Psoas muscle (tissue), 7 donors: ENCODE measurements at regions not wholly inside any gene's neighbourhood (a gene's known extent, or its start where the extent isn't known, plus 50 kb on each side); places are given as distances from the start of the nearest gene placed in this dataset.

Experiments
- ATAC-seq, 4 donors: fragments of 200-7000 bp; cut with Tn5 transposase; one replicate each; pipeline ENCODE4 v1.9.1; 2020; ENCODE audit warnings: moderate library complexity in 3 of 4, mild to moderate bottlenecking in 2 of 4
- DNase-seq, 2 donors: peaks; one replicate each; pipeline ENCODE4 v3.0.0-alpha.2; 2020
- H3K27ac ChIP-seq: fragments of 200-600 bp; one replicate; pipeline ENCODE4 v1.8.0; 2022
- H3K27me3 ChIP-seq, 3 donors: fragments of 200-600 bp in 1 of 3; one replicate each; pipeline versions ENCODE4 v1.6.1 to v1.8.0; 2013 to 2022; ENCODE audit warnings: low read length in 2 of 3, mild to moderate bottlenecking in 2 of 3, moderate library complexity in 1 of 3; ENCODE audit not compliant: insufficient read depth in 3 of 3
- H3K36me3 ChIP-seq, 2 donors: fragments of 200-600 bp in 1 of 2; one replicate each; pipeline versions ENCODE4 v1.6.1 to v1.8.0; 2013 to 2022; ENCODE audit warnings: low read depth in 1 of 2, mild to moderate bottlenecking in 1 of 2, moderate library complexity in 1 of 2; ENCODE audit not compliant: insufficient read depth in 1 of 2
- H3K4me1 ChIP-seq: fragments of 200-600 bp; one replicate; pipeline ENCODE4 v1.8.0; 2022
- H3K4me3 ChIP-seq: fragments of 200-600 bp; one replicate; pipeline ENCODE4 v1.8.0; 2022; ENCODE audit warnings: mild to moderate bottlenecking
- H3K9me3 ChIP-seq: fragments of 200-600 bp; one replicate; pipeline ENCODE4 v1.8.0; 2022
- WGBS, 3 donors: extraction: QIAGEN DNeasy Blood & Tissue Kit; methylation state at CpG; one replicate each; pipeline versions ENCODE4 v1.1.6 to v1.1.7; 2013; 5-methylcytosine and 5-hydroxymethylcytosine counted together
- intact Hi-C, 2 donors: fragments of 100-400 bp; cut with DNase I; formaldehyde crosslinking; loops; one replicate each; pipeline versions ENCODE4 v1.11.0 to v1.14.2; 2022
- TF ChIP-seq, protein P1 (sequence below): fragments of 200-600 bp; IDR thresholded peaks from one replicate; pipeline ENCODE4 v1.8.0; 2022; ENCODE audit warnings: antibody characterized with exemption
- donor health status: healthy with polysubstance abuse.
- donor health status: DM: no; HTN: no; CAD: no; lungs with moderate emphysema.
- donor health status: Bipolar disorder and iron deficiency.
- donor health status: healthy.
- donor health status: DM: yes; HTN: yes; CAD: no.
- donor health status: DM: no; HTN: no; CAD: no.
- donor health status: DM: yes; HTN: yes; CAD: no.

DNA sequence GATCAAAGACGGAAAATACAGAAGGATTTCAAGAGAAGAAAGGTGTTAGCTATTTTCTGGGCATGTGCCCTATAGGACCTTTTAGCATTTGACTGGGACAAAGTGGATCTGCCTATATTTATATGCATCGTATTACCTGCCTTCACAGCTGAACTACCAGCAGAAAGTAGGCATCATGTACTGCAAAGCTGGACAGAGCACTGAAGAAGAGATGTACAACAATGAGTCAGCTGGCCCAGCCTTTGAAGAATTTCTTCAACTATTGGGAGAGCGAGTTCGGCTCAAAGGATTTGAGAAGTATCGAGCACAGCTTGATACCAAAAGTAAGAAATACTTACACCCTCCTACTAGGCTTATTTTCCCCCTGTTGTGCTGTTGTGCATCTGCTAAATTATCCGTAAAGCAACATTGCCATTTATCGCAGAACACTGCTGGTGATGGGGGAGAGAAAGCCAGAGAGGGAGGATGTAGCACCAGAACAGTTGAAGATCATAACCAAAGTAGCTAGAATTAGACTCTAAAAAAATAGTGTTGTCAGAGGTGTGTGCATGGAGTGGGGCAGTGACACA is 282.0 kb upstream of the RGS6 start:
- no peak overlapping the region for H3K27ac ChIP-seq

GRCh38 chr14:71651228-71651627 is 281.0 kb upstream of the RGS6 start:
- Histone ChIP-seq H3K4me1 (no peaks in the 10 kb centered on the region), H3K27ac (no peak overlapping the region), H3K9me3 (peaks cover 15% of the 10 kb centered on the region), H3K36me3 (no peaks in the 10 kb centered on the region), H3K4me3 (no peak overlapping the region), H3K27me3 (no peaks in the 10 kb centered on the region)
- no peak for ATAC-seq
- 7 to 13% (median 11%) methylated on average over 1 of the region's 1 CpG for WGBS, 3 donors
- TF ChIP-seq, protein P1, sequence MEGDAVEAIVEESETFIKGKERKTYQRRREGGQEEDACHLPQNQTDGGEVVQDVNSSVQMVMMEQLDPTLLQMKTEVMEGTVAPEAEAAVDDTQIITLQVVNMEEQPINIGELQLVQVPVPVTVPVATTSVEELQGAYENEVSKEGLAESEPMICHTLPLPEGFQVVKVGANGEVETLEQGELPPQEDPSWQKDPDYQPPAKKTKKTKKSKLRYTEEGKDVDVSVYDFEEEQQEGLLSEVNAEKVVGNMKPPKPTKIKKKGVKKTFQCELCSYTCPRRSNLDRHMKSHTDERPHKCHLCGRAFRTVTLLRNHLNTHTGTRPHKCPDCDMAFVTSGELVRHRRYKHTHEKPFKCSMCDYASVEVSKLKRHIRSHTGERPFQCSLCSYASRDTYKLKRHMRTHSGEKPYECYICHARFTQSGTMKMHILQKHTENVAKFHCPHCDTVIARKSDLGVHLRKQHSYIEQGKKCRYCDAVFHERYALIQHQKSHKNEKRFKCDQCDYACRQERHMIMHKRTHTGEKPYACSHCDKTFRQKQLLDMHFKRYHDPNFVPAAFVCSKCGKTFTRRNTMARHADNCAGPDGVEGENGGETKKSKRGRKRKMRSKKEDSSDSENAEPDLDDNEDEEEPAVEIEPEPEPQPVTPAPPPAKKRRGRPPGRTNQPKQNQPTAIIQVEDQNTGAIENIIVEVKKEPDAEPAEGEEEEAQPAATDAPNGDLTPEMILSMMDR, result no peak
- DNase-seq, result no peak
- intact Hi-C loops, result no loop called here

More for the DNA sequence above, 282.0 kb upstream of the RGS6 start:
- WGBS, 3 donors, result 91 to 93% (median 93%) methylated on average over 7 of the region's 7 CpGs
- TF ChIP-seq, protein P1, result no peak
- Histone ChIP-seq H3K9me3 (peaks cover 15% of the 10 kb centered on the region), H3K4me1 (no peaks in the 10 kb centered on the region), H3K4me3 (no peak overlapping the region), H3K36me3 (no peaks in the 10 kb centered on the region), H3K27me3 (no peaks in the 10 kb centered on the region)
- DNase-seq (no peak), ATAC-seq (no peak)
- intact Hi-C loops, result no loop called here

DNA sequence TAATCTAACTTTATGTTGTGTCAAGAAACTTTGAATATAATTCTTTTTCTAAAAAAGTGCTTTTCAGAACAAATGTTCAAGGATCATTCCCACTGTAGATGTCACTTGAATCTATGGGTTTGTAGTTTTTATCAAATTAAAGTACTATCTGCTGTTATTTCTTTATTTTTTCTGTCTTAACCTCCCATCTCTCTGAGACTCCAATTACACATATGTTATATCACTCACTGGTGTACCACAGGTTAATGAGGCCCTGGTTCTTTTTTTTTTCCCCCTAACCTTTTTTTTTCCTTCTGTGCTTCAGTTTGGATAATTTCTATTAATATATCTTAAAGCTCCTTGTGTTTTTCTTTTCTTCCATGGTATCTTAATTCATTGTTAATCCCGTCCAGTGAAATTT is 279.9 kb upstream of the RGS6 start:
- TF ChIP-seq, protein P1, result no peak
- no peak for DNase-seq
- H3K4me1 ChIP-seq, result no peaks in the 10 kb centered on the region
- peaks cover 15% of the 10 kb centered on the region for H3K9me3 ChIP-seq
- no peaks in the 10 kb centered on the region for H3K36me3 ChIP-seq
- 92 to 98% (median 92%) methylated on average over 1 of the region's 1 CpG for WGBS, 3 donors
- H3K27me3 ChIP-seq, result no peaks in the 10 kb centered on the region
- no peak overlapping the region for H3K27ac ChIP-seq
- intact Hi-C loops, result no loop called here
- H3K4me3 ChIP-seq, result no peak overlapping the region
- ATAC-seq, result no peak

GRCh38 chr14:71654810-71655209 is 277.4 kb upstream of the RGS6 start:
- no peak overlapping the region for H3K4me3 ChIP-seq
- 92 to 96% (median 96%) methylated on average over 3 of the region's 3 CpGs for WGBS, 3 donors
- intact Hi-C loops, result no loop called here

More at GRCh38 chr14:71654810-71655209, 277.4 kb upstream of the RGS6 start:
- TF ChIP-seq, protein P1, result no peak
- Histone ChIP-seq H3K36me3 (no peaks in the 10 kb centered on the region), H3K27me3 (no peaks in the 10 kb centered on the region), H3K9me3 (peaks cover 15% of the 10 kb centered on the region), H3K27ac (no peak overlapping the region), H3K4me1 (no peaks in the 10 kb centered on the region)
- ATAC-seq, result no peak
- no peak for DNase-seq
